DND-41 (cell line): ENCODE measurements at regions not wholly inside any gene's neighbourhood (a gene's known extent, or its start where the extent isn't known, plus 50 kb on each side); places are given as distances from the start of the nearest gene placed in this dataset.

Experiments
- ATAC-seq: fragments of 200-7000 bp; cut with Tn5 transposase; 3 replicates; pipeline ENCODE4 v1.9.1; 2021; ENCODE audit warnings: low read depth; ENCODE audit not compliant: insufficient read depth
- DNase-seq: peaks from one replicate; pipeline ENCODE4 v3.0.0-alpha.2; 2020
- H2AFZ ChIP-seq: 2 replicates; pipeline ENCODE4 v1.6.0; 2012; ENCODE audit warnings: low read depth, low read length
- H3K27ac ChIP-seq: 2 replicates; pipeline ENCODE4 v1.5.1; 2012; ENCODE audit warnings: low read length, inconsistent platforms
- H3K27me3 ChIP-seq: fragments of 200-600 bp; sonication (generic); 2 replicates; pipeline ENCODE4 v1.6.0; 2012; ENCODE audit warnings: low read length, mild to moderate bottlenecking, inconsistent platforms; ENCODE audit not compliant: insufficient read depth, poor library complexity
- H3K36me3 ChIP-seq: 2 replicates; pipeline ENCODE4 v1.5.1; 2012; ENCODE audit warnings: low read length, inconsistent platforms; ENCODE audit not compliant: insufficient read depth
- H3K4me1 ChIP-seq: 2 replicates; pipeline ENCODE4 v1.5.1; 2012; ENCODE audit warnings: mild to moderate bottlenecking, low read length; ENCODE audit not compliant: insufficient read depth
- H3K4me2 ChIP-seq: 2 replicates; pipeline ENCODE4 v1.6.0; 2012; ENCODE audit warnings: mild to moderate bottlenecking, moderate library complexity, low read length, inconsistent platforms; ENCODE audit not compliant: insufficient read depth
- H3K4me3 ChIP-seq, 2 experiments: fragments of 200-600 bp in 1 of 2; shearing (Covaris generic) in 1 of 2; 2 replicates each; pipeline ENCODE4 v1.5.1; 2012 to 2016; ENCODE audit warnings: inconsistent platforms in 2 of 2, low read length in 2 of 2, mild to moderate bottlenecking in 2 of 2, low read depth in 1 of 2, moderate library complexity in 1 of 2
- H3K79me2 ChIP-seq: 2 replicates; pipeline ENCODE4 v1.6.0; 2012; ENCODE audit warnings: low read length, inconsistent platforms; ENCODE audit not compliant: insufficient read depth
- H3K9ac ChIP-seq: 2 replicates; pipeline ENCODE4 v1.6.0; 2012; ENCODE audit warnings: low read depth, mild to moderate bottlenecking, inconsistent platforms, low read length, moderate library complexity
- H3K9me3 ChIP-seq: 2 replicates; pipeline ENCODE4 v1.5.1; 2012; ENCODE audit warnings: low read length, moderate library complexity, mild to moderate bottlenecking, inconsistent platforms; ENCODE audit not compliant: insufficient read depth, severe bottlenecking
- H4K20me1 ChIP-seq: 2 replicates; pipeline ENCODE4 v1.6.0; 2012; ENCODE audit warnings: low read length; ENCODE audit not compliant: insufficient read depth
- CTCF ChIP-seq: IDR thresholded peaks from 2 replicates; pipeline ENCODE4 v1.5.1; 2012; ENCODE audit warnings: borderline replicate concordance, low read length, moderate library complexity, mild to moderate bottlenecking; ENCODE audit not compliant: poor library complexity, severe bottlenecking; ENCODE audit errors: extremely low read depth
- EZH2 ChIP-seq: IDR thresholded peaks from 3 replicates; pipeline ENCODE4 v1.6.1; 2012; ENCODE audit warnings: borderline replicate concordance, low read depth, mild to moderate bottlenecking, moderate library complexity, low read length, inconsistent platforms; ENCODE audit not compliant: severe bottlenecking

- H4K20me1 ChIP-seq, result no peaks in the 10 kb centered on the region
- H3K4me2 ChIP-seq, result no peak overlapping the region
- H3K27ac ChIP-seq, result no peak overlapping the region
- no peaks in the 10 kb centered on the region for H3K79me2 ChIP-seq
- no peak overlapping the region for H3K9ac ChIP-seq
- H3K9me3 ChIP-seq, result no peaks in the 10 kb centered on the region
- DNase-seq (no peak), ATAC-seq (no peak)
- TF ChIP-seq EZH2 (no peak), CTCF (no peak)
- H3K4me1 ChIP-seq, result peaks cover 3% of the 10 kb centered on the region; the same call in 1 of the 2 replicates
- H3K27me3 ChIP-seq, result no peaks in the 10 kb centered on the region
- no peak overlapping the region for H2AFZ ChIP-seq
- no peak overlapping the region for H3K4me3 ChIP-seq
- H3K36me3 ChIP-seq, result no peaks in the 10 kb centered on the region
Measured at GRCh38 chr18:76252139-76252538, 242.9 kb downstream of the ZNF516 start.

- Histone ChIP-seq H4K20me1 (no peaks in the 10 kb centered on the region), H3K79me2 (no peaks in the 10 kb centered on the region), H3K9ac (no peak overlapping the region), H3K4me3 (no peak overlapping the region), H3K36me3 (no peaks in the 10 kb centered on the region), H3K4me2 (no peak overlapping the region), H2AFZ (no peak overlapping the region), H3K27me3 (no peaks in the 10 kb centered on the region), H3K9me3 (no peaks in the 10 kb centered on the region), H3K4me1 (peaks cover 3% of the 10 kb centered on the region; the same call in 1 of the 2 replicates), H3K27ac (no peak overlapping the region)
- no peak for ATAC-seq
- TF ChIP-seq CTCF (no peak), EZH2 (no peak)
- DNase-seq, result no peak
Measured at GRCh38 chr18:76251691-76252090, 243.4 kb downstream of the ZNF516 start.

GRCh38 chr18:76246590-76246989 is 248.5 kb downstream of the ZNF516 start:
- TF ChIP-seq EZH2 (no peak), CTCF (no peak)
- no peaks in the 10 kb centered on the region for H3K79me2 ChIP-seq
- no peak overlapping the region for H2AFZ ChIP-seq
- no peak overlapping the region for H3K9ac ChIP-seq
- no peak for ATAC-seq
- H3K27ac ChIP-seq, result no peak overlapping the region
- H3K36me3 ChIP-seq, result no peaks in the 10 kb centered on the region
- H3K4me1 ChIP-seq, result no peaks in the 10 kb centered on the region
- no peak for DNase-seq
- H3K9me3 ChIP-seq, result no peaks in the 10 kb centered on the region
- H4K20me1 ChIP-seq, result no peaks in the 10 kb centered on the region
- H3K4me3 ChIP-seq, result no peak overlapping the region
- H3K4me2 ChIP-seq, result no peak overlapping the region
- no peaks in the 10 kb centered on the region for H3K27me3 ChIP-seq

- DNase-seq (no peak), ATAC-seq (no peak)
- no peak for TF ChIP-seq EZH2
- TF ChIP-seq CTCF, result no peak
- Histone ChIP-seq H3K9ac (no peak overlapping the region), H4K20me1 (no peaks in the 10 kb centered on the region), H3K36me3 (no peaks in the 10 kb centered on the region), H3K27ac (no peak overlapping the region), H3K4me2 (no peak overlapping the region), H2AFZ (no peak overlapping the region), H3K4me1 (no peaks in the 10 kb centered on the region), H3K9me3 (peaks cover 14% of the 10 kb centered on the region), H3K27me3 (no peaks in the 10 kb centered on the region), H3K79me2 (no peaks in the 10 kb centered on the region), H3K4me3 (no peak overlapping the region)
Measured at GRCh38 chr18:76234676-76235060, 260.4 kb downstream of the ZNF516 start.
